HEK293T (cell line): ENCODE measurements at regions not wholly inside any gene's neighbourhood (a gene's known extent, or its start where the extent isn't known, plus 50 kb on each side); places are given as distances from the start of the nearest gene placed in this dataset.

Experiments used
- CTCF ChIA-PET: fragments of 350-600 bp; formaldehyde crosslinking; extraction: SDS; loops from one replicate; lab custom pipeline; 2021; ENCODE audit warnings: antibody characterized with exemption, inconsistent platforms; lab: Yijun Ruan, JAX
- POLR2A ChIA-PET: fragments of 350-600 bp; formaldehyde crosslinking; extraction: SDS; loops from one replicate; lab custom pipeline; 2020; ENCODE audit warnings: antibody characterized with exemption, inconsistent platforms; lab: Yijun Ruan, JAX
- DNase-seq: peaks from one replicate; pipeline ENCODE4 v3.0.0; 2012; ENCODE audit warnings: mixed read lengths; ENCODE audit errors: extremely low spot score
- ARNT ChIP-seq: fragments of 450-650 bp; IDR thresholded peaks from 2 replicates; pipeline ENCODE4 v1.6.1; 2017; ENCODE audit warnings: mild to moderate bottlenecking
- BHLHE40 ChIP-seq: fragments of 450-650 bp; IDR thresholded peaks from 2 replicates; pipeline ENCODE4 v1.6.1; 2016; ENCODE audit warnings: mild to moderate bottlenecking, moderate library complexity, borderline replicate concordance
- CTBP1 ChIP-seq: fragments of 450-650 bp; IDR thresholded peaks from 2 replicates; pipeline ENCODE4 v1.6.1; 2016; ENCODE audit warnings: borderline replicate concordance
- ELF4 ChIP-seq: fragments of 450-650 bp; IDR thresholded peaks from 2 replicates; pipeline ENCODE4 v1.6.1; 2017; ENCODE audit warnings: antibody characterized with exemption
- FOXA1 ChIP-seq: fragments of 450-650 bp; IDR thresholded peaks from 2 replicates; pipeline ENCODE4 v1.6.1; 2016; ENCODE audit warnings: mild to moderate bottlenecking
- FOXK2 ChIP-seq: fragments of 450-650 bp; IDR thresholded peaks from 2 replicates; pipeline ENCODE4 v1.6.1; 2016; ENCODE audit warnings: mild to moderate bottlenecking
- FOXM1 ChIP-seq: fragments of 450-650 bp; IDR thresholded peaks from 2 replicates; pipeline ENCODE4 v1.6.1; 2017; ENCODE audit warnings: mild to moderate bottlenecking, borderline replicate concordance
- HDGF ChIP-seq: fragments of 450-650 bp; IDR thresholded peaks from 2 replicates; pipeline ENCODE4 v1.6.1; 2017; ENCODE audit warnings: antibody characterized with exemption, borderline replicate concordance
- L3MBTL2 ChIP-seq: fragments of 450-650 bp; conservative IDR thresholded peaks from 2 replicates; pipeline ENCODE4 v1.6.1; 2016; ENCODE audit warnings: mild to moderate bottlenecking
- LEF1 ChIP-seq: fragments of 450-650 bp; IDR thresholded peaks from 2 replicates; pipeline ENCODE4 v1.6.1; 2017; ENCODE audit warnings: mild to moderate bottlenecking, borderline replicate concordance
- NFRKB ChIP-seq: fragments of 450-650 bp; IDR thresholded peaks from 2 replicates; pipeline ENCODE4 v1.6.1; 2016; ENCODE audit warnings: mild to moderate bottlenecking, moderate library complexity
- PKNOX1 ChIP-seq: fragments of 450-650 bp; IDR thresholded peaks from 2 replicates; pipeline ENCODE4 v1.6.1; 2016
- SP1 ChIP-seq: fragments of 450-650 bp; IDR thresholded peaks from 2 replicates; pipeline ENCODE4 v1.6.1; 2017
- SUZ12 ChIP-seq: fragments of 450-650 bp; IDR thresholded peaks from 2 replicates; pipeline ENCODE4 v1.6.1; 2016; ENCODE audit warnings: mild to moderate bottlenecking
- TARDBP ChIP-seq: fragments of 450-650 bp; IDR thresholded peaks from 2 replicates; pipeline ENCODE4 v1.6.1; 2016
- ZNF384 ChIP-seq: fragments of 450-650 bp; IDR thresholded peaks from 2 replicates; pipeline ENCODE4 v1.6.1; 2016

GRCh38 chr3:72479651-72480215 lies 368.5 kb downstream of the SHQ1 start:
- TF ChIP-seq FOXM1 (no peak), SUZ12 (no peak), LEF1 (no peak), FOXK2 (no peak), BHLHE40 (no peak), SP1 (no peak), FOXA1 (no peak), CTBP1 (no peak), TARDBP (no peak), ZNF384 (no peak), HDGF (no peak)
- no peak for DNase-seq
- CTCF ChIA-PET, result no interaction called here
- POLR2A ChIA-PET, result no interaction called here

- POLR2A ChIA-PET, result no interaction called here
- DNase-seq, result no peak
- CTCF ChIA-PET, result no interaction called here
- TF ChIP-seq TARDBP (no peak), LEF1 (no peak), ZNF384 (no peak), FOXA1 (no peak), NFRKB (no peak), CTBP1 (no peak), FOXK2 (no peak), SUZ12 (no peak), ELF4 (no peak), PKNOX1 (no peak), BHLHE40 (no peak), ARNT (no peak), FOXM1 (no peak)
These were observed 372.1 kb downstream of the SHQ1 start for GRCh38 chr3:72476139-72476483.

GRCh38 chr3:72475258-72476138 lies 372.7 kb downstream of the SHQ1 start:
- TF ChIP-seq ELF4, result no peak
- no peak for TF ChIP-seq ARNT
- TF ChIP-seq BHLHE40, result no peak
- TF ChIP-seq FOXM1, result no peak
- no peak for TF ChIP-seq FOXK2
- TF ChIP-seq SP1, result no peak
- TF ChIP-seq CTBP1, result no peak
- TF ChIP-seq LEF1, result no peak
- TF ChIP-seq L3MBTL2, result no peak
- TF ChIP-seq PKNOX1, result no peak
- no peak for DNase-seq
- CTCF ChIA-PET, result no interaction called here
- POLR2A ChIA-PET, result no interaction called here

GRCh38 chr3:72474775-72475174 lies 373.5 kb downstream of the SHQ1 start:
- CTCF ChIA-PET, result no interaction called here
- TF ChIP-seq TARDBP (no peak), SUZ12 (no peak), LEF1 (no peak), CTBP1 (no peak), FOXA1 (no peak), SP1 (no peak), NFRKB (no peak), FOXM1 (no peak), FOXK2 (no peak), BHLHE40 (no peak), L3MBTL2 (no peak), PKNOX1 (no peak), ELF4 (no peak), ZNF384 (no peak), HDGF (no peak), ARNT (no peak)
- no peak for DNase-seq
- POLR2A ChIA-PET, result no interaction called here

- no peak for DNase-seq
- ChIA-PET POLR2A (no interaction called here), CTCF (no interaction called here)
- TF ChIP-seq PKNOX1 (no peak), SUZ12 (no peak), L3MBTL2 (no peak), ZNF384 (no peak), FOXA1 (no peak), BHLHE40 (no peak), LEF1 (no peak), TARDBP (no peak), SP1 (no peak), HDGF (no peak), NFRKB (no peak), CTBP1 (no peak), ARNT (no peak), FOXM1 (no peak), FOXK2 (no peak), ELF4 (no peak)
These were observed 375.1 kb downstream of the SHQ1 start for GRCh38 chr3:72473156-72473555.
